Lower leg skin (tissue), 3 donors: ENCODE measurements at regions not wholly inside any gene's neighbourhood (a gene's known extent, or its start where the extent isn't known, plus 50 kb on each side); places are given as distances from the start of the nearest gene placed in this dataset.

Source experiments
- POLR2A ChIP-seq, 2 donors: fragments of 450-650 bp; IDR thresholded peaks; one replicate each; pipeline ENCODE4 v1.6.1; 2016 to 2017; ENCODE audit warnings: antibody characterized with exemption in 2 of 2, mild to moderate bottlenecking in 1 of 2, moderate library complexity in 1 of 2
- TF ChIP-seq, protein P1 (sequence below), 3 donors: fragments of 450-650 bp; IDR thresholded peaks; one replicate each; pipeline ENCODE4 v1.5.1; 2016; ENCODE audit warnings: antibody characterized with exemption in 3 of 3, mild to moderate bottlenecking in 3 of 3, moderate library complexity in 2 of 3

- TF ChIP-seq, protein P1, sequence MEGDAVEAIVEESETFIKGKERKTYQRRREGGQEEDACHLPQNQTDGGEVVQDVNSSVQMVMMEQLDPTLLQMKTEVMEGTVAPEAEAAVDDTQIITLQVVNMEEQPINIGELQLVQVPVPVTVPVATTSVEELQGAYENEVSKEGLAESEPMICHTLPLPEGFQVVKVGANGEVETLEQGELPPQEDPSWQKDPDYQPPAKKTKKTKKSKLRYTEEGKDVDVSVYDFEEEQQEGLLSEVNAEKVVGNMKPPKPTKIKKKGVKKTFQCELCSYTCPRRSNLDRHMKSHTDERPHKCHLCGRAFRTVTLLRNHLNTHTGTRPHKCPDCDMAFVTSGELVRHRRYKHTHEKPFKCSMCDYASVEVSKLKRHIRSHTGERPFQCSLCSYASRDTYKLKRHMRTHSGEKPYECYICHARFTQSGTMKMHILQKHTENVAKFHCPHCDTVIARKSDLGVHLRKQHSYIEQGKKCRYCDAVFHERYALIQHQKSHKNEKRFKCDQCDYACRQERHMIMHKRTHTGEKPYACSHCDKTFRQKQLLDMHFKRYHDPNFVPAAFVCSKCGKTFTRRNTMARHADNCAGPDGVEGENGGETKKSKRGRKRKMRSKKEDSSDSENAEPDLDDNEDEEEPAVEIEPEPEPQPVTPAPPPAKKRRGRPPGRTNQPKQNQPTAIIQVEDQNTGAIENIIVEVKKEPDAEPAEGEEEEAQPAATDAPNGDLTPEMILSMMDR (IDR thresholded peaks at IDR 0.05) = no peak
- TF ChIP-seq POLR2A (IDR thresholded peaks at IDR 0.05) = no peak
Measured at GRCh38 chr1:186763107-186763506, 65.6 kb upstream of the PLA2G4A start.
